NOMO-1 (cell line): ENCODE measurements at regions not wholly inside any gene's neighbourhood (a gene's known extent, or its start where the extent isn't known, plus 50 kb on each side); places are given as distances from the start of the nearest gene placed in this dataset.
"Not testable (repeated sequence)": the region's sequence is repeated elsewhere in the genome, so short reads cannot be mapped to it uniquely, and the experiment has no call there.

Source experiments
- DNase-seq, 2 experiments: peaks; one replicate each; lab custom pipeline; 2025; ENCODE audit not compliant: unreplicated experiment in 2 of 2; lab: John Stamatoyannopoulos, UW

DNA sequence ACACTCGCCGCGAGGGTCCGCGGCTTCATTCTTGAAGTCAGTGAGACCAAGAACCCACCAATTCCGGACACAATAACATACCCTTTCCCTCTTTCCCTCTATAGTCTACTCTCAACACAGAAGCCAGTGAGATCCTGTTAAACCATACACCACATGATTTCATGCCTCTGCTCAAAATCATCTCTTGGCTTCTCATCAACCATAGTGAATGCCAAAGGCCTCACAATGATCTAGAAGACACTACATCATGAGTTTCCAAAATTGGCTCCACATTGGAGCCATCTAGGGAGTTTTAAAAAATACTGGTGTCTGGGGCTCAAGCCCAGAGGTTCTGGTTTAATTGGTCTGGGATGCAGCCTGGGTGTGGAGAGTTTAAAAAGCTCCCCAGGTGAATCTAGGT lies 124.5 kb downstream of the EFNB1 start:
- no peak for DNase-seq

DNA sequence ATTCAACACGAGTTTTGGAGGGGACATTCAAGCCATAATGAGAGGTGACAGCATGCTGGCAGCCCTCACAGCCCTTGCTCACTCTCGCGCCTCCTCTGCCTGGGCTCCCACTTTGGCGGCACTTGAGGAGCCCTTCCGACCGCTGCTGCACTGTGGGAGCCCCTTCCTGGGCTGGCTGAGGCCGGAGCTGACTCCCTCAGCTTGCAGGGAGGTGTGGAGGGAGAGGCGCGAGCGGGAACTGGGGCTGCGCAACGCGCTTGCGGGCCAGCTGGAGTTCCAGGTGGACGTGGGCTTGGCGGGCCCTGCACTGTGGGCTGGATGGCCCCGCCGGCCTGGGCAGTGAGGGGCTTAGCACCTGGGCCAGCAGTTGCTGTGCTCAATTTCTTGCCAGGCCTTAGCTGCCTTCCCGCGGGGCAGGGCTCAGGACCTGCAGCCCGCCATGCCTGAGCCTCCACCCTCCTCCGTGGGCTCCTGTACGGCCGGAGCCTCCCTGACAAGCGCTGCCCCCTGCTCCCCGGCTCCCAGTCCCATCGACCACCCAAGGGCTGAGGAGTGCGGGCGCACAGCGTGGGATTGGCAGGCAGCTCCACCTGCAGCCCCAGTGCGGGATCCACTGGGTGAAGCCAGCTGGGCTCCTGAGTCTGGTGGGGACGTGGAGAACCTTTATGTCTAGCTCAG lies 123.3 kb downstream of the EFNB1 start:
- not testable (repeated sequence) for DNase-seq

DNA sequence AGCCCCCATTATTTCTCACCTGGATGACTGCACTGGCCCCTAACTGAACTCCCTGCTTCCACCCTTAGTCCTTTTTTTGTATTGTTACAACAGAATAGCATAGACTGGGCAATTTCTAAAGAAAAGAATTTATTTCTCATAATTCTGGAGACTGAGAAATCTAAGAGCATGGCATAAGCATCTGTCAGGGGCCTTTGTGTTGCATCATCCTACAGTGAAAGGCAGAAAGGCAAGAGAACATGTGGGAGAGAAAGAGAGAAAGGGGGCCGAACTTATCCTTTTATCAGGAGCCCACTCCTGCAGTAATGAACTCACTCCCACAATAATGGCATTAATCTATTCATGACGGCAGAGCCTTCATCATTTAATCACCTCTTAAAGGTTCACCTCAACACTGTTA lies 122.1 kb downstream of the EFNB1 start:
- no peak for DNase-seq

DNA sequence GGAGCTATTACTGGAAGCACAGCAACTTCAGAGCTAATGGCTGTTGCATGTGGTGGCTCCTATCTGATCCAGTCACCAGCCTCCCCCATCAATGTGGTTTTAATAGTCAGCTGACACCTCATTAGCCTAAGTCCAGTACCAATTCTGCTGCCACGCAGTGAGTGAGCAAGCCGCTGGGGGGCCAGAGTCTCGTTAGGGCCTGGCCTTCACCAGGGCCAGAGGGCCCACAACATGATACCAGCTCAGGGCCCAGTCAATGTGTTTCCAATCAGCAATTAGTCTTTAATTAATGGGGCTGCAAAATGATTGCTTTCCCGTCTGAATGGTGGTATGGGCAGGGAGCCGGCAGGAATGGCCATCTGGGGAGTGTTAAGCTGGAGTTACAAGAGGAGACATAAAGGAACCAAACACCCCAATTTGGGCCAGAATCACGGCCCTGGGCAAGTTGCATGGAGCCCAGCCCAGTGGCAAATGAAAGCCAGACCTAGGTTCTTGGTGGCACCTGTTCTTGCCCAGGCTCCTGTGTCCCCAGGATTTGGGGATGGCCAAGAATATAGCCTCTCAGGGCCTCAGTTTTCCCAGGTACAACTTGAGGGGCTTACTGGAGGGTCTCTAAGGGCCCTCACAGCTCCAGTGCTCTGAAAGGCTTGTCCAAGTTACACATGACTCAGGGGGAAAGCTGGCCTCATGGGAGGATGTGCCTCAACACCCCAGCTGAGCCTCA lies 119.2 kb downstream of the EFNB1 start:
- no peak for DNase-seq

DNA sequence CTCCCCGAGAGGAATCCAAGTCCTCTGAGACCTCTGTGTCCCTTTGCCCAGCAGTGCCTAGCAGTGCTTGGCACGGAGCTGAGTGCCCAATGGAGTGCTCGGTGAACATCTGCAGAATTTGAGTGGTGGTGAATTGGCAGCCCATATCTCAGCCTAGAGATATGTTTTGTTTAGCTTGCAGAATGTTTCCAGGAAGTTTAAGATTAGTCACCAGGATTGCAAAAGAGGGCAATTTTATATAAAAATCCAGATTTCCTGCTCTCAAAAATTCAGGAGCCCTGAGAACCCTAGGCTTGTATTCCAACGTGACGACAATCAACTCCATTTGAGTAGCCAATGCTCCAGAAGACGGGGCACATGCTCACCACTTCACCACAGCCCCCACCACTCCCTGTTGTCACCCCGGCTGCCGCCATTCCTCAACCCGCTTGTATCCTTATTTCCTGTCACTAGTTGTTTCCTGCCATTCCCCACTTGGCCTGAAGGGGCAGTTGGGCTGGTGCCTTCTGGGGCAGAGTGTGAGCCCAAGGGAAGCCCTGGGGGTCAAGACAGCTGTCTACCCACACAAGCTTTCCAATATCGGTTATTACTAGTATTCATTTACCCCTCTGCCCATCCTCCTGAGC lies 116.9 kb downstream of the EFNB1 start:
- DNase-seq, result no peak

DNA sequence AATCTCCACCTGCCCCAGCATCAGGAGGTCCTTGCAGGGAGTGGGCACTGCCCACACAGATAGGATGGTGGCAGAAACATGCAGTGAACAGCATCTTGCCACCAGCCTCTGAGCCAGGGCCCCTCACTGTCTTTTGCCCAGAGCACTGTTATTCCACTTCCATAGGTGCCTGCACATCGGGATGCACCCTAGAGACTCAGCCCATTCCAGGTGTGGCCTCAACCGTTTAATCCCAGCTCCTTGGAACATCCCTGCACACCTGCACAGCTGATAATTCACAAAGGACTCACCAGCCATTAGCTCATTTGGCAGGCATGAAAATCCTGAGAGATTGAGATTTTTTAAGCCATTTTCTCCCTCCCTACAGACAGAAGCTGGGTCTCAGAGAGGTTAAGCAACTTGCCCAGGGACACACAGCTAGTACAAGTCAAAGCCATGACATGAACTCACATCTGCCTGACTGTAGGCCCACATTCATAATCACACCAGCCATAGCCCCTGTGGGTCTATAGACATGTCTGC lies 116.3 kb downstream of the EFNB1 start:
- DNase-seq, result no peak

DNA sequence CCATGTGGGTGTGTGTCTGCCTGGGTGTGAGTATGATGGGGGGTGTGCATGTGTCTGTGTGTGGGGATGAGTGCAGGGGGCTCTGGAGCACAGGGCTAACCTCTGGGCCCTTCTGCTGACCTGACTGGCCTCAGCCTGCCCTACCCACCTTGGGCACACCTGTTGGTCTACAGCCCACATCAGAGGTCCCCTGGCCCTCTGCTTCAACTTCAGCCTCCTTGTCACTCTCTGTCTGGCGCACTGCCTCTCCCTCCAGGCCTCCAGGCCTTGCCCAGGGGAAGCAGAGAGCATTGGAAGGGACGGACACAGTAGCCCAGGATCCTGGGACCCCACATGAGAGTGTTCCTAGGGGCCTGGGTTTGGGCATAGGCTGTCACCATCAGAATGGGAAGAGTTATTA lies 115.4 kb downstream of the EFNB1 start:
- no peak for DNase-seq

DNA sequence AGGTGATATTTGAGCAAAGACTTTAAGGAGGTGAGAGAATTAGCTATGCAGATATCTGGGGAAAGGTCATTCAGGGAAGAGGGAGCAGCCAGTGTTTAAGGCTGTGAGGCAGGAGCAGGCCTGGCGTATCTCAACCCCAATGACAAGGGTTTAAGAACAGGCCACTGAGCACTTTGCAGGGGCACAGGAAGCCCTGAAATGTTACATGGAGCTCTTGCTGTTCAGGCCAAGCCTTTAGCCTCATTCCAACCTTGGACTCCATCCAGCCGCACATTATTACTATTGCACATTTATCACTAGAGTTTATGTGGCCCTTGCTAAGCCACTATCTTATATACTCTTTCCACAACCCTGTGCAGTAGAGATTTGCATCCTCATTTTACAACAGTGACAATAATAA lies 114.0 kb downstream of the EFNB1 start:
- no peak for DNase-seq

DNA sequence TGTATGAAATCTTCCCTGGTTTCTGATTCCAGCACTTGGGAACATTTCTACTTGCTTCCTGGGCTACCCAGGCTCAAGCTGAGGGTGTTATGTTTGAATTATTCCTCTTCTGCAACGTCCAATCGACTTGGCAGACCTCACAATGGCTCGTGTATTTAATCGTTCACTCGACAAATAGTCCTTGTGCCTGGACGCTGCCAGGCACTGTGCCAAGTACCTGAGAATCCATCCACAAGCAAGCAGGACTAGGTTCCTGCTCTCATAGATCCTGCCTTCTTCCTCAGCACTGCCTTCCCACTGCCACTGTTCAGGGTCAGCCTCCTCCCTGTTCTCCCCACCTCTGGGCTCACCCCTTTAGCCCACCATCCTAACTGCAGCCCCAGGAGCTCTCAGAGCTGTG lies 113.3 kb downstream of the EFNB1 start:
- no peak for DNase-seq

DNA sequence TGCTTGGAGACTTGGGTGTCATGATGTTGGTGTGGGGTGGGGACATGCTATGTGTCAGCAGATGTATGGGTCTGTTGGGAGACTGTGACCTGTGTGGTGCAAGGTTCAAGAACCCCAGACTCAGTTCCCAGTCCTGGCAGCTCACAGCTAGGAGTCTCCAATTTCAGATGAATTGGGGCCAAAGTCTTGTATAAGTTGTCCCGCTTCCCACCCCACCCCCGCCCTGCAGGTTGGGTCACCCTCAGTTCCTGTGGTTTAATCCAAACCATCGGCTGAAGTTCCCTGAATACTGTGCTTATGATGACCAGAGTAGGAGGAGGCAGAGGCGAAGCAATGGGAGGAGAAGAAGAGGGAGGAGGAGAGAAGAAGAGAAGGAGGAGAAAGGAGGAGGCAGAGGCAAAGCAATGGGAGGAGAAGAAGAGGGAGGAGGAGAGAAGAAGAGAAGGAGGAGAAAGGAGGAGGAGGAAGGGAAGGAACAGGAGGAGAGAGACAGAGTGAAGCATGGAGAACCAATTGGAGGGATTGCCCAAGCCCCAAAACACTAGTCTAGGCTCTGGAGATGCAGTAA lies 112.6 kb downstream of the EFNB1 start:
- DNase-seq, result no peak

DNA sequence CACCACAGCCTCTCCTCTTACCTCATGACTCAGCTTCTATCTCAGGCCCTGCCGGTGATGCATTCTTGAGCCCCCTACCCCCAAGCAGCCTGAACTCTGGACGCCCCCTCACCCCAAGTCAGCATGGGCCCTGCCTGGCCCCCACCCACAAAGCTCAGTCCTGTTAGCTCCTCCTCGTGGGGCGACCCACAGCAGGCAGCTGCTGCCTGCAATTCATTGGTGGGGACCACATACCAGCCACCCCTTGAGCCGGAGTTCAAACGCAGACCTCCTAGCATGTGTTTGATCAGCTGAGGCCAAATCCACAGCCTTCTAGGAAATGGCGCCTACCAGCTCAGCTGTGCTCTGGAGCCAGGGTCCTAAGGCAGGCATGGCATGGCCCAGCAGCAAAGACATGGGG lies 111.8 kb downstream of the EFNB1 start:
- no peak for DNase-seq

DNA sequence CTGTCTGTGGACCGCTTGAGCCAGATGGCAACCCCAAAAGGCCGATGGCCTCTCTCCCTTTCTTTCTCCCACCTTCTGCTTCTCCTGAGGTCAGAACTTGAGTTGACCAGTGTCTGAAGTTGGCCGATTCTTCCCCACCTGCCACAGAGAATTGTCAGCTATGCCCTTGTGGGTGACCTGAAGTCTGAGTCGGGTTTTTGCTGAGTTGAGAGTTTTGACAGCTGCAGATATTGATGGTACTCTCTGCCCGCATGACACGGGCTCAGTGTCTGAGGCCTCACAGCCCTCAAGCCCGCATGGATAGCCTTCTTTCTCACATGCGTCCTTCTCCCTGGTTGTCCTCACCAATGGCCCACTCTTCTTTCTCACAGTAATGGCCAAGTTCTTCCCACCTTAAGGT lies 111.0 kb downstream of the EFNB1 start:
- no peak for DNase-seq

DNA sequence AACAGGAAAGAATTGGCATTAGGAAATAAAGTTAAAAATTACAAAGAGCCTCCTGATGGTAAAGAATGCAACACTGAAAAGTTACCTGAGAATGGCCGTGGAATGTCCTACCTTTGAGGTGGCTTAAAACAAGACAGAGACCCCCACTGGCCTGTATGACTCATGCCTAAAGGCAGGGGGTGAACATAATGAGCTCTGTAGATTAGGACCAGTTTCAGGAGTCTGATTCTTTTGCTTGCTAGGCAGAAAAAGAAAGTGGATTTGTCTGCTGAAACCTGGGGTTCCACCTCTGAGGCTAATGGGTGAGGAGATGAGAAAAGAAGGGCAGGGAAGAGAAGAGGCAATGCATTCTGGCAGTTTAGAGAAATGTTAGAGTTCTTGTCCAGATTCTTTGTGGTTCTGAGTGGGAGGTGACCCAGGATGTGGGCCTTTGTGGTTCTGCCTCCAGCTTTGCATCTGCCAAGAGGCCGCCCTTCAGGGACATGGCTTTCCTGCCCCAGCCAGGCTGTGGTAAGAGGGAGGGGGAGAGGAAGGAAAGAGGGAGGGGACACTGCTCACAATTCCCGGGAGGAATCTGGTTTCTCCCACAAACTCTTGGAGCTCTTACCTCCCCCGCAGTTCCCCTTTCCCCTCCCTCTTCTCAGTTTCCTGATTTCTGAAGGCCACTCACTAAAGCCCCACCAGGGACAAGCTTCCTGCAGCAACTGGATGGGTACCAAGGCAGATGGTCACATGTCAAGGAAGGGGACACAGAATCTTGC lies 109.6 kb downstream of the EFNB1 start:
- DNase-seq, result no peak

DNA sequence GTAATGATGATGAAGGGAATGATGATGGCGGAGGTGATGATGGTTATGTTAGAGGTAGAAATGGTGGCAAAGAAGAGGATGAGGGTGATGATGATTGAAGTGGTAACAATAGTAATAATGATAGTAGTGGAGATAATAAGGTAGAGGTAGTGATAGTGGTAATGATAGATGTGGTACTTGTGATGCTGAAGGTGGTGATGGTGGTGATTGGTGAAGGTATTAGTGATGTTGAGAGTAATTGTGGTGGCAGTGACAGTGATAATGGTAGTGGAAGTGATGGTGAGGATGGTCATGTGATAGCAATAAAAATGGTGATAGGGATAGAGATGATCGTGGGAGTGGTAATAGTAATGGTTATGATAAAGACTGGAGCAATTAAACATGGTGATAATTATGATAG lies 108.8 kb downstream of the EFNB1 start:
- DNase-seq, result no peak

DNA sequence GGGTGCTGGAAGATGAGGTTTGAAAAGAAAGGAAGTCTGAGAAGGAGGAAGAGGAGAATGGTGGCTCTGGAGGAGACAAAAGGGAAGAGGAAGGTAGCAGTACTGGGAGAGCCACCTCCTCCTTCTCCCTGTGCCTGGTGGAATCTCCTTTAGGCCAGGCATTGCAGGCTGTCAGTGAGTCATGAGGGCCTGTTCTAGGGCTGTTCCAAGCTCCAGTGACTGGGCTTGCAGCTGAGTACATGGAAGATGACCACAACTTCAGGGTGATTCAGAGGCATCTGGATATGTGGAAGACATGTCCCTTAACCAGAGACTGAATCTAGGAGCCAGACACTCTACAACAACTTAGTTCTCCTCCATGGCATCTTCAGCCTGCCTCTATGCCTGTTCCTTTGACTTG lies 107.8 kb downstream of the EFNB1 start:
- no peak for DNase-seq

DNA sequence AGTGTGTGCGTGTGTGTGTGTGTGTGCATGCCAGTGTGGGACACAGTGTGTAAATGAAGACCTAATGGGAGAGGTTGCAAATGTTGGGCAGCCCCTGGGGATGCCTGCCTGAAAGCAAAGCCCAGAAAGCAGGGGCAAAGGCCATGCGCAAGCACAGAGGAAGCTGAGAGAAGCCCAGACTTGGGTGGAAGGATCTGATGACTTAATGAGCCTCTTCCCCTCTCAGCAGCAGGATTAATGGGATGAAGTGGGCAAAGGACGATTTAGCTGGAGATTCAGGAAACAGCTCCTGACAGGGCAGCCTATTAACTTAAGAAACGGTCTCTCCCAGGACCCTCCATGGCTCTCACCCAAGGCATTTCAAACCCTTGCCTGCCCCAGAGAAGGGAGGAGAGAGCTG lies 107.3 kb downstream of the EFNB1 start:
- no peak for DNase-seq

DNA sequence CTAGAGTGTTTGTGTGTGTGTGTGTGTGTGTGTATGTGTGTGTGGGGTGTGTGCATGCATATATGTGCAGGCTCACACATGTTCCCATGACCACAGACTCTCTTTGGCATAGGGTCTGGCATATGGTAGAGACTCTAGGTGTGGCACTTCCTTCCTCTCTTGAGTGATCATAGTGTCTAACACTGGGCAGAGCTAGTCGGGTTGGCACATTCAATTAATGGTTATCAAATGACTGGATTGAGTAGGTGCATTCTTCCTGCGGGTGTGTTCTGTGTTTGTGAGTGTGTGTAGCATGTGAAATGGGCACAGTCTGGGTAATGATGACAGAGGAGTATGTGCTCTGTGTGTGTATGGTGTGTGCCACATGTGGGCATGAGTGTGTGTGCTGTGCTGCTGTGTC lies 106.5 kb downstream of the EFNB1 start:
- DNase-seq, result no peak

DNA sequence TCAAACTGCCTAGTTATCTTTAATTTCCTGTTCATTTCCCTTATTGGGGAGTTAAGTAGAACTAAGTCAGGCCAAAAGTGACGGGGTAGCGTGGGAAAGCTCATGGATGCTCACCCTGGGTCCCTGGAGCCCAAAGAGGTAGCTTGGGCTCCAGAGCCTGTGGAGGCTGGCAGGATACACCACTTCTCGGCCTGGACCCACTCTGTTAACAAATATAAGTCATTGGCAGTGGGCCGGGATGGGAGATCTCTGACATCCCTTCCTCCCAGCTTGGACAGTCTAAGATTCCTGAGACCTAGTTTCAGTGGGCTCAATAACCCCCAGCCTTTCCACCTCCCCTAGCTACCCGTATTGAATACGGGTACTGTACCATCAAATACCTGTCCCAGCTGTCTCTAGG lies 106.1 kb downstream of the EFNB1 start:
- DNase-seq, result no peak

DNA sequence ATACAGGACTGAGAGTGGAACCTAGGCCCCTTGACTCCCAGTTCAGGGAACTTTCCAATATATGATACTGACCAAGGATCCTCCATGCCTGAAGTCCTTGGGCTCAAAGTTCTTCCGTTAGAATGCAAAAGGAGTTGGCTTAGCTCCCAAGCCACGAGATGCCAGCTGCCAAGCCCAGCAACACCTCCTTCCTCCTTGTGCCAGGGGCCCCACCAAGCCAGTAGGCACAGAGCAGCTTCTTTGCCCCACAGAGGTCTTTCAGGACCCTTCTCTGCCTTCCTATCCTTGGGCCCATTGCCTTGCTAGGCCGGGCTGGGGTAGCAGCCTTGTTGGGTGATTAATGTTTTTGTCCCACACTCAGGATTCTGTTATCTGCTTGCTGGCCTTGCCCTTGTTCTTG lies 105.6 kb downstream of the EFNB1 start:
- no peak for DNase-seq

DNA sequence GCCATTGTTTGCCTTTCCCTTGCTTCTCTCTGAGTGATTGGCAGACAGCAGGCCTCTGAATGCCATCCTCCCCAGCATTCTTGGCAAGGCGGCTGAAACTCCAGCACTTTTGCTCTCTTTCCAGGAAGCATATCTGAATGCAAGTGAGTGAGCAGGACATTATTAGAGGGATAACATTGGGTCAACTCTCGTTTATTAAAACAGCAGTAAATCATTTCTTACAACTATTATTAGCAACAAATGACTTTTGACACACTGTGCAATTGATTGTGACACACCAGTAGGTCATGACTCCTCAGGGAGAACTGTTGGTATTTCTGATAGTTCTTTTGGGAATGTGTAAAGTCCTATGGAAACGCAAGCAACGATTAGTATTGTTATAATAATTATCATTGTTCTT lies 103.8 kb downstream of the EFNB1 start:
- no peak for DNase-seq

DNA sequence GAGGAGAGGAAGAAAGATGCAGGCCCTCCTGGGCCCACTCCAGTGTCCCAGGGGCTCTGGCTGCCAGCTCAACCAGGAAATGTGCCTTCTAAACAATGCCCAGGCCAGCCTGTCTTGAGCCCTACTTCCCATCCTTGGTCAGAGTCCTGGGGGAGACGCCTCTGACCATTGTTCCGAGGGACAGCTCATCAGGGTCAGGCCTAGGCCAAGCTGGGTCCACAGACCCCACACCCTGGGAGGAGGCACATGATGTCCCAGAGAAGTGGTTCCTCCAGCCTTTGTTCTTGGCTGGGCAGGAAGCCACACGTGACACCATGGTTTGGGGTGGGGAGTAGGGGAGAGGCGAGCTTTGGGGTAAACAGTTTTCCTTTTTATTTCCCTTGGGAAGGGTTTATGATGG lies 102.5 kb downstream of the EFNB1 start:
- DNase-seq, result no peak
